HG02938 (cell line): ENCODE measurements at regions not wholly inside any gene's neighbourhood (a gene's known extent, or its start where the extent isn't known, plus 50 kb on each side); places are given as distances from the start of the nearest gene placed in this dataset.

Experiments
- ATAC-seq: cut with Tn5 transposase; IDR thresholded peaks from one replicate; pipeline ENCODE4 v1.9.1; 2021; ENCODE audit warnings: mild to moderate bottlenecking, moderate library complexity; ENCODE audit not compliant: unreplicated experiment

GRCh38 chr13:110097013-110097412 lies 209.9 kb downstream of the COL4A1 start:
- ATAC-seq: no peak

DNA sequence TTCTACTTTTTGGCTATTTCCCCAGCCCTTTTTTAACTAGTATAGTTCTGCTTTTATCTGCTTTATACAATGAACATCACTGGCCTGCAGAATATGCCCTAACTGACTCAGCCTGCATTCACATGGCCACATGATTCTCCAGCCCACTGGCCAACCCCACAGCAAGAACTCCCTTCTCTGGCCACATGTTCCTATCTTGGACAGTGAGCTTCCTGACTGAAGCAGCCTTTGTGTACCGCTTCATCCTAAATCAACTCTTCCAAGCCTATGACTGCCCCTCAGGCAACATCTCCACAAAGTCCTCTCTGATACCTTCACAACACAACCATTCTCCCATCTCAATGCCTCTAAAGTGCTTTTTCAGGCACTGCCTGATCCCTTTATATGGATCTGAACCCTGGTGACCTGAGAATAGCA lies 214.1 kb downstream of the COL4A1 start:
- ATAC-seq: no peak

DNA sequence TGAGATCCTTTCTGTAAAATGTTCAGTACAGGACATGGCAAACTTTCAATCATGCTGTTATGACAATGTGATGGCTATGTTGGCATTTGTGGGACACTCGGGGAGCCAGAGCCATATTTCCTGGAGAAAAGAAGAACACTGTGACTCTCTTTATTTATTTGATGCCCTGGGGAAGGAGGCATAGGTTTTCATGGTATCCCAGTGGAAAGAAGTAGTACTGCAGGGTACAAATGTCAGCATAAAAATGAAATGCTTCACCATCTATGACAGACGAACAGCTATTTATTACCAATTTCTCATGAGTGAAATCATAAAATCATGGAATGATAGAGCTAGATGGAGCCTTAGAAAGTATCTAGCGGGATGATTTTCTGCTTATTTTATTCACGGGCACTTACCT lies 217.1 kb downstream of the COL4A1 start:
- ATAC-seq: no peak

DNA sequence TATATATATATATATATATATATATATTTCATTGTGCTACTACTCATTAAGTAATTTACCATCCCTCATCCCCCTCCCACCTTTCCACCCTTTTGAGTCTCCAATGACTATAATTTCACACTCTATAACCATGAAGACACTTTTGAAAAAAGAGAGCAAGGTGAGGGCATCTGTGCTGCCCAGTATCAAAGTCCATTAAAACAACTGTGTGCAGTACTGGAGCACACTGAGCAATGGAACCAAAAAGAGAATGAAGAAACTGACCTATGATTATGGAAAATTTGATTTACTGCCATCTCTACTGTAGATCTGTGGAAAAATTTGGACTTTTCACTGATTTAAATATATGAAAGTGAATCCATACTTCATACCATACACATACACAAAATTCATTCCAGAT lies 217.9 kb downstream of the COL4A1 start:
- ATAC-seq: no peak

DNA sequence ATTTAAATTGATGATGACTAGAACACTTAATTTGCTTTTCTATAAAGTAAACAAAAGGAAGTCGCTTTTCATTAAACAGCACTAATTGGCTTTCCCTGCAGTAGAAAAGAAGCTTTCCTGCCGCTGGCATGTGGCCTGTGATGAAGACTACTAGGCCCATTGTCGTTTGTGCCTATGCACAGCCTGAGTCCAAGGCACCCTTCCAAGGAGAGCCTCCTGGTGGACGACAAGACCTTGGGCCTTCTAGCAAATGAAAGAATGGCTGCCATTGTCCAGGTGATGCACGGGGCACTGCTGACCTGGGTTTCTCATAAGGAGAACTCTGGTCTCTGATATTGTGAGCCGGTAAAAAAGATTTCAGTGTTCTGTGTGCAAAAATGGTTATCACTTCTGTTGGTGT lies 233.0 kb downstream of the COL4A1 start:
- ATAC-seq: no peak

DNA sequence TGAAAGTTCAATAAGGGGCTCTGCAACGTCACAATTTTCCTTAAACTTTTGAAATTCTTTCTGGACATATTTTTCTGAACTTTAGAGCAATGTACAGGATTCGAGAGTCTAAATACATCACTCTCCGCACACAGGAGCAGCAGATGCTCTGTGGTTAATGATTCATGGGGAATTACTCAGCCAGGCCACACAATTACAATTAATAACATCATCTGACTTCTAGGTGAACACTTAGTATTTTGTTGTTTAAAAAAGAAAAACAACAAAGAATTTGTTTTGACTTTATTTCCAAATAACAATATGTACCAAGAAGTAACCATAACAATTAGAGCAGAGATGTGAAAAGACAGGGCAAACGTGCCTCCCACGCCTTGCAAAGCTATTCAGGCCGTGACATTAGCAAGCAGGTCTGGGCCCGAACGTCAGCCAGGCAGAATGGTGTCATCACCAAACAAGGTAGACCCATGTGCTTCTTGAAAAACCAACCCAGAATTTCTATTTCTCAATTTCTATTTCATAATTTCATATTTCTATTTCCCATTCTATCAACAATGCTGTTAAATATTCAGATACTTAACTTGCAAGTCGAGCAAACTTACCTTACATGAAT lies 236.3 kb downstream of the COL4A1 start:
- ATAC-seq: no peak

DNA sequence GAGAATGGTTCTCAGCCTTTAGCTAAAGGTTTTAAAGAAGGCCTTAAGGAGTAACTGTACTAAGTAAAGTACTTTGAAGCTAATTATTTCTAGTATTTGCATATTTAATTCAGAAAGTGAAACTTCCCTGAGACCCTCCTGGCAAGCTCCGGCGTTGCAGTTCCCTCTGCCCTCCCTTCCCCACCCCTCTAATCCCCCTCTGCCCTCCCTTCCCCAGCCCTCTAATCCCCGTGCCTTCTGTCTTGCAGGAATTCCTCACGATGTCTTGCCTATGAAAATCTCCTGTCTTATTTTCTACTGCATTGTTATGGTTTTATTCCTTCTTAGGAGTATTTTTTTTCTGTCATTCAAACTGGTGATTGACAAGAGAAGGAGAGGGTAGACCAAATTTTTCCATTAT lies 236.9 kb downstream of the COL4A1 start:
- ATAC-seq: no peak

- ATAC-seq: no peak
These were observed 238.8 kb downstream of the COL4A1 start for GRCh38 chr13:110068176-110068473.

- ATAC-seq: no peak
These were observed 239.4 kb downstream of the COL4A1 start for GRCh38 chr13:110067355-110068175.

DNA sequence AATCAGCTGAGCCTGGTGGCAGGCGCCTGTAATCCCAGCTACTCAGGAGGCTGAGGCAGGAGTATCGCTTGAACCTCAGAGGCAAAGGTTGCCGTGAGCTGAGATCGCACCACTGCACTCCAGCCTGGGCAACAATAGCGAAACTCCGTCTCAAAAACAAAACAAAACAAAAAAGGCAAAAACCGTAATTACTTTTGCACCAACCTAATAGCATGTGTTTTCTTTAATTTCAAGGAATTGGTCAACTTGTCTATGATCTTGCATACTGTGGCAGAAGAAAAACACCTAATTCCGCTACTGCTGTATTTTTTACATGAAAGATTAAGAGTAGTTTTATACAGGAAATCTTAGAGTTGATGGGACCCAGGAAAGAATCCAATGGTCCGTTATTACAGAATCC lies 241.2 kb downstream of the COL4A1 start:
- ATAC-seq: no peak

GRCh38 chr13:110063490-110064421 lies 243.2 kb downstream of the COL4A1 start:
- no peak for ATAC-seq

- ATAC-seq: no peak
These were observed 244.0 kb downstream of the COL4A1 start for GRCh38 chr13:110062777-110063442.

- no peak for ATAC-seq
These were observed 244.7 kb downstream of the COL4A1 start for GRCh38 chr13:110062077-110062776.

DNA sequence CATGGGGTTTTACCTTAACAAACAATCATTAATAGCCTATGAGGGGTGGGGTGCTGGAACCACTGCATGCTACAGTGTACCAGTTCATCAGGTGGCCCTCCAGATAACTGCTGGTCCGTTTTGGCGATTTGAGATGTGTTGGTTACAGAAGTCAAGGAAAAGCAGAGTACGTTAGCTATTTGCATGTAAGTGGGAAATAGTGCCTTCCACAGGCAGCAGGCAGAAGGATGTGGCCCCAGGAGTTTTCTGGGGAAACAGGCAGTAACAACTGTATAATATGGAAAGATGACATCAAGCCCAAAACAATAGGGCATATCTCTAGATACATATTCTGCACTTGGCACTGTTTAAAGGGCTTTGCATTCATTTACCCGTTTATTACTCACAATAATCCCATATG lies 245.7 kb downstream of the COL4A1 start:
- ATAC-seq: no peak

- no peak for ATAC-seq
These were observed 249.9 kb downstream of the COL4A1 start for GRCh38 chr13:110057052-110057451.

- ATAC-seq: no peak
These were observed 250.3 kb downstream of the COL4A1 start for GRCh38 chr13:110056640-110057039.

- peak; percentile 92 for ATAC-seq
These were observed 251.9 kb downstream of the COL4A1 start for GRCh38 chr13:110055089-110055488.

- ATAC-seq: no peak
These were observed 252.9 kb downstream of the COL4A1 start for GRCh38 chr13:110054041-110054440.

GRCh38 chr13:110047496-110047895 lies 259.5 kb downstream of the COL4A1 start:
- ATAC-seq: no peak

GRCh38 chr13:110046811-110047210 lies 260.1 kb downstream of the COL4A1 start:
- no peak for ATAC-seq

DNA sequence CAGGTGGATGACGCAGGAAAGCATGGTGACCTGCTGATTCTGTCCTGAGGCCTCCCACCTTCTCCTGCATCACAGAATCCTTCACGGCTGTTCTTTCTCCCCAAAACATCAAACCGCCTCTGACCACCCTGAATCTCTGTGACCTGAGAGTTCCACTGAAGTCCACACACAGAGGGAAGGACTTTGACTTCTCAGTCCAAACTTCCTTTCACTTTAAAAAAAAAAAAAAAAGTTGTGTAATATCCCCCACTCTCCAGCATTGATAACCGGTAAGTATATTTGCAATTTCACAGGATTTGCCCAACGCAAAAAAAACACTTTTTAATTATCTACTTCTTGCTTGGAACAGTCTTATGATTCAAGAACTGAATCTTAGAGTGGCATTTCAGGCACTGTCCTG lies 259.5 kb upstream of the IRS2 start:
- no peak for ATAC-seq
